K562 (cell line): ENCODE measurements at regions not wholly inside any gene's neighbourhood (a gene's known extent, or its start where the extent isn't known, plus 50 kb on each side); places are given as distances from the start of the nearest gene placed in this dataset.

Experiments
- CEBPB ChIP-seq: fragments of 450-650 bp; IDR thresholded peaks from 2 replicates; pipeline ENCODE4 v1.6.1; 2016; ENCODE audit warnings: missing genetic modification characterization, missing compliant biosample characterization
- KLF13 ChIP-seq: fragments of 450-650 bp; IDR thresholded peaks from 2 replicates; pipeline ENCODE4 v1.6.1; 2016; ENCODE audit warnings: missing genetic modification characterization, low read depth, mild to moderate bottlenecking, missing compliant biosample characterization, moderate library complexity, borderline replicate concordance
- NUFIP1 ChIP-seq: fragments of 450-650 bp; IDR thresholded peaks from 2 replicates; pipeline ENCODE4 v1.6.1; 2018; ENCODE audit not compliant: partially characterized antibody
- REST ChIP-seq, 2 experiments: fragments of 450-650 bp; formaldehyde crosslinking in 1 of 2; IDR thresholded peaks; 2 replicates each; pipeline versions ENCODE4 v1.4.0 to v1.6.1; 2014 to 2020; ENCODE audit warnings: mild to moderate bottlenecking in 2 of 2, borderline replicate concordance in 1 of 2, low read depth in 1 of 2
- ZNF740 ChIP-seq, 3 experiments: fragments of 200-800 bp in 1 of 3; sonication (Bioruptor generic) in 1 of 3; sonication (generic) in 1 of 3; formaldehyde crosslinking in 1 of 3; IDR thresholded peaks; 2 replicates each; pipeline versions ENCODE4 v1.6.1 to v1.8.0; 2016 to 2022; ENCODE audit warnings: mild to moderate bottlenecking in 2 of 3, missing compliant biosample characterization in 2 of 3, missing genetic modification characterization in 2 of 3, missing genetic modification reagents in 1 of 3

- TF ChIP-seq REST (IDR thresholded peaks at IDR 0.05; ENCODE audit: borderline replicate concordance) (no peak), REST (CRISPR knock-in tag; IDR thresholded peaks at IDR 0.05; ENCODE audit: low read depth) (no peak), KLF13 (no peak), CEBPB (tag) (no peak), ZNF740 (CRISPR knock-in tag; IDR thresholded peaks at IDR 0.05) (no peak), ZNF740 (tag; IDR thresholded peaks at IDR 0.05) (no peak), NUFIP1 (no peak)
Observed at GRCh38 chr2:116160657-116161056, 1653.8 kb upstream of the DDX18 start (continued).
